ENCODE measurements at regions not wholly inside any gene's neighbourhood (a gene's known extent, or its start where the extent isn't known, plus 50 kb on each side); places are given as distances from the start of the nearest gene placed in this dataset.

GRCh38 chr5:64040490-64040889, 78.2 kb upstream of the HTR1A start:
- Histone ChIP-seq H3K27me3 (ENCODE audit: insufficient read depth, low read depth) (no peaks in the 10 kb centered on the region), H3K4me1 (ENCODE audit: low read depth, poor library complexity, severe bottlenecking) (no peaks in the 10 kb centered on the region)

GRCh38 chr5:64026493-64026892, 64.2 kb upstream of the HTR1A start:
- no peak for TF ChIP-seq CTCF (conservative IDR thresholded peaks at IDR 0.05; ENCODE audit: low read depth, low read length)
- no peak overlapping the region for H3K4me2 ChIP-seq

More at GRCh38 chr5:64040490-64040889, 78.2 kb upstream of the HTR1A start:
- no peak overlapping the region for H2AFZ ChIP-seq (ENCODE audit: low read depth)
- no peak overlapping the region for H3K9ac ChIP-seq
- no peaks in the 10 kb centered on the region for H3K36me3 ChIP-seq (ENCODE audit: insufficient read depth)
- no peaks in the 10 kb centered on the region for H4K20me1 ChIP-seq (ENCODE audit: insufficient read depth)
- no peak overlapping the region for H3K27ac ChIP-seq
- no peak overlapping the region for H3K4me2 ChIP-seq
- H3K79me2 ChIP-seq (ENCODE audit: insufficient read depth, low read depth) = no peaks in the 10 kb centered on the region
- no peak for TF ChIP-seq CTCF (conservative IDR thresholded peaks at IDR 0.05; ENCODE audit: low read depth, low read length)
- H3K4me3 ChIP-seq (IDR thresholded peaks at IDR 0.05; ENCODE audit: insufficient read depth, low read depth, low read length) = no peak overlapping the region

GRCh38 chr5:64019746-64020145, 57.5 kb upstream of the HTR1A start:
- H3K36me3 ChIP-seq (ENCODE audit: insufficient read depth) = no peaks in the 10 kb centered on the region
- no peaks in the 10 kb centered on the region for H3K79me2 ChIP-seq (ENCODE audit: insufficient read depth, low read depth)
- no peak for TF ChIP-seq CTCF (conservative IDR thresholded peaks at IDR 0.05; ENCODE audit: low read depth, low read length)
- H3K27ac ChIP-seq = no peak overlapping the region
- H3K4me2 ChIP-seq = no peak overlapping the region
- no peaks in the 10 kb centered on the region for H4K20me1 ChIP-seq (ENCODE audit: insufficient read depth)
- H3K9ac ChIP-seq = no peak overlapping the region
- H3K27me3 ChIP-seq (ENCODE audit: insufficient read depth, low read depth) = no peaks in the 10 kb centered on the region
- no peak overlapping the region for H3K4me3 ChIP-seq (IDR thresholded peaks at IDR 0.05; ENCODE audit: insufficient read depth, low read depth, low read length)
- no peaks in the 10 kb centered on the region for H3K4me1 ChIP-seq (ENCODE audit: low read depth, poor library complexity, severe bottlenecking)
- no peak overlapping the region for H2AFZ ChIP-seq (ENCODE audit: low read depth)

More at GRCh38 chr5:64026493-64026892, 64.2 kb upstream of the HTR1A start:
- Histone ChIP-seq H3K4me1 (ENCODE audit: low read depth, poor library complexity, severe bottlenecking) (no peaks in the 10 kb centered on the region), H3K9ac (no peak overlapping the region), H2AFZ (ENCODE audit: low read depth) (no peak overlapping the region), H3K4me3 (IDR thresholded peaks at IDR 0.05; ENCODE audit: insufficient read depth, low read depth, low read length) (no peak overlapping the region), H3K79me2 (ENCODE audit: insufficient read depth, low read depth) (no peaks in the 10 kb centered on the region), H3K36me3 (ENCODE audit: insufficient read depth) (no peaks in the 10 kb centered on the region), H3K27ac (no peak overlapping the region), H4K20me1 (ENCODE audit: insufficient read depth) (no peaks in the 10 kb centered on the region), H3K27me3 (ENCODE audit: insufficient read depth, low read depth) (no peaks in the 10 kb centered on the region)

GRCh38 chr5:64018966-64019365, 56.7 kb upstream of the HTR1A start:
- H3K4me2 ChIP-seq = no peak overlapping the region
- H4K20me1 ChIP-seq (ENCODE audit: insufficient read depth) = no peaks in the 10 kb centered on the region
- H3K4me1 ChIP-seq (ENCODE audit: low read depth, poor library complexity, severe bottlenecking) = no peaks in the 10 kb centered on the region
- H2AFZ ChIP-seq (ENCODE audit: low read depth) = no peak overlapping the region
- H3K27ac ChIP-seq = no peak overlapping the region
- no peak for TF ChIP-seq CTCF (conservative IDR thresholded peaks at IDR 0.05; ENCODE audit: low read depth, low read length)
- no peaks in the 10 kb centered on the region for H3K27me3 ChIP-seq (ENCODE audit: insufficient read depth, low read depth)
- no peak overlapping the region for H3K4me3 ChIP-seq (IDR thresholded peaks at IDR 0.05; ENCODE audit: insufficient read depth, low read depth, low read length)
- no peaks in the 10 kb centered on the region for H3K79me2 ChIP-seq (ENCODE audit: insufficient read depth, low read depth)
- H3K9ac ChIP-seq = no peak overlapping the region
- H3K36me3 ChIP-seq (ENCODE audit: insufficient read depth) = no peaks in the 10 kb centered on the region

Measured in KMS-11 (cell line).